HG03280 (cell line): ENCODE measurements at regions not wholly inside any gene's neighbourhood (a gene's known extent, or its start where the extent isn't known, plus 50 kb on each side); places are given as distances from the start of the nearest gene placed in this dataset.
A peak's percentile ranks its signal among the peaks of the same experiment; 100 is the strongest.
"Not testable (repeated sequence)": the region's sequence is repeated elsewhere in the genome, so short reads cannot be mapped to it uniquely, and the experiment has no call there.

Source experiments
- ATAC-seq: cut with Tn5 transposase; IDR thresholded peaks from one replicate; pipeline ENCODE4 v1.9.1; 2021; ENCODE audit warnings: mild to moderate bottlenecking, moderate library complexity; ENCODE audit not compliant: unreplicated experiment

- ATAC-seq = no peak
These were observed 91.3 kb upstream of the ABI1 start for GRCh38 chr10:26952094-26952493.

GRCh38 chr10:26951650-26952049 is 90.9 kb upstream of the ABI1 start:
- no peak for ATAC-seq

- no peak for ATAC-seq
These were observed 90.2 kb upstream of the ABI1 start for GRCh38 chr10:26950934-26951333.

GRCh38 chr10:26946102-26946811 is 85.5 kb upstream of the ABI1 start:
- ATAC-seq = no peak

- ATAC-seq = no peak
These were observed 83.6 kb upstream of the ABI1 start for GRCh38 chr10:26944261-26944882.

- ATAC-seq = no peak
These were observed 79.2 kb upstream of the ABI1 start for GRCh38 chr10:26939962-26940354.

- ATAC-seq = no peak
These were observed 78.7 kb upstream of the ABI1 start for GRCh38 chr10:26939290-26939961.

- no peak for ATAC-seq
These were observed 77.8 kb upstream of the ABI1 start for GRCh38 chr10:26938578-26938977.

- no peak for ATAC-seq
These were observed 76.6 kb upstream of the ABI1 start for GRCh38 chr10:26937371-26937770.

GRCh38 chr10:26934190-26934589 is 73.4 kb upstream of the ABI1 start:
- ATAC-seq = not testable (repeated sequence)

GRCh38 chr10:26932576-26932975 is 71.8 kb upstream of the ABI1 start:
- no peak for ATAC-seq

GRCh38 chr10:26931223-26931622 is 70.5 kb upstream of the ABI1 start:
- ATAC-seq = peak; percentile 66

- not testable (repeated sequence) for ATAC-seq
These were observed 62.1 kb upstream of the ABI1 start for GRCh38 chr10:26922824-26923223.

- not testable (repeated sequence) for ATAC-seq
These were observed 58.5 kb upstream of the ABI1 start for GRCh38 chr10:26919156-26919860.

GRCh38 chr10:26914898-26915297 is 54.1 kb upstream of the ABI1 start:
- no peak for ATAC-seq

GRCh38 chr10:26911811-26912461 is 51.2 kb upstream of the ABI1 start:
- no peak for ATAC-seq
